ENCODE measurements at regions not wholly inside any gene's neighbourhood (a gene's known extent, or its start where the extent isn't known, plus 50 kb on each side); places are given as distances from the start of the nearest gene placed in this dataset.

GRCh38 chr11:90795746-90796145, 572.9 kb upstream of the CHORDC1 start:
- Histone ChIP-seq H4K20me1 (ENCODE audit: insufficient read depth, low read length) (no peaks in the 10 kb centered on the region), H3K9me2 (replicated peaks; ENCODE audit: insufficient read depth, low read length) (no peaks in the 10 kb centered on the region), H3K79me2 (ENCODE audit: low read length) (no peaks in the 10 kb centered on the region), H3K4me2 (ENCODE audit: low read depth, low read length) (no peak overlapping the region), H3K36me3 (replicated peaks; ENCODE audit: insufficient read depth, low read length) (no peaks in the 10 kb centered on the region), H3K27ac (ENCODE audit: low read length) (no peak overlapping the region), H3F3A (ENCODE audit: insufficient read depth, low read length) (no peaks in the 10 kb centered on the region), H3K9ac (ENCODE audit: low read length) (no peak overlapping the region), H3K9me3 (replicated peaks; ENCODE audit: insufficient read depth, low read length) (no peaks in the 10 kb centered on the region), H3K27me3 (replicated peaks; ENCODE audit: insufficient read depth, low read length) (no peaks in the 10 kb centered on the region), H3K4me1 (ENCODE audit: low read length) (no peaks in the 10 kb centered on the region), H2AFZ (ENCODE audit: low read length) (no peak overlapping the region), H3K4me3 (ENCODE audit: low read length) (no peak overlapping the region)
- no peak for DNase-seq
- TF ChIP-seq CTCF (IDR thresholded peaks at IDR 0.05; ENCODE audit: low read length) (no peak), EZH2phosphoT487 (IDR thresholded peaks at IDR 0.05; ENCODE audit: low read length) (no peak), EZH2 (optimal IDR thresholded peaks at IDR 0.05; ENCODE audit: low read depth, low read length) (no peak)

DNA sequence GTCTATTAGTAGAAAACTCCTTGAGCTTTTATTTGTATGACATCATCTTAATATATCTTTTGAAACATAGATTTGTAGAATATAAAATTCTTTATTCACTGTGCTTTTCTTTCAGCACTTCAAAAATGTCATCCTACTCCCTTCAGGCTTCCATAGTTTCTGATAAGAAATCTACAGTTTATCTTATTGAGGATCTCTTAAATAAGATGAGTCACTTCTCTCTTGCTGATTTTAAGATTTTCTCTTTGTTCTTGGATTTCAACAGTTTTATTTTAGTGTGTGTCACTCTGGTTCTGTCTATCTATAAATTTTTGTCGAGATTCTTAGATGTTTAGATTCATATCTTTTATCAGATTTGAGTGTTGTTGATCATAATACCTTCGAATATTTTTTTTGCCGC, 566.1 kb upstream of the CHORDC1 start:
- no peaks in the 10 kb centered on the region for H3K9me2 ChIP-seq (replicated peaks; ENCODE audit: insufficient read depth, low read length)
- H3K9me3 ChIP-seq (replicated peaks; ENCODE audit: insufficient read depth, low read length) = no peaks in the 10 kb centered on the region
- no peaks in the 10 kb centered on the region for H3F3A ChIP-seq (ENCODE audit: insufficient read depth, low read length)
- no peaks in the 10 kb centered on the region for H3K27me3 ChIP-seq (replicated peaks; ENCODE audit: insufficient read depth, low read length)
- no peak overlapping the region for H3K4me3 ChIP-seq (ENCODE audit: low read length)
- no peaks in the 10 kb centered on the region for H3K79me2 ChIP-seq (ENCODE audit: low read length)
- H3K36me3 ChIP-seq (replicated peaks; ENCODE audit: insufficient read depth, low read length) = no peaks in the 10 kb centered on the region
- no peak overlapping the region for H3K27ac ChIP-seq (ENCODE audit: low read length)
- no peaks in the 10 kb centered on the region for H4K20me1 ChIP-seq (ENCODE audit: insufficient read depth, low read length)
- H3K4me2 ChIP-seq (ENCODE audit: low read depth, low read length) = no peak overlapping the region
- no peaks in the 10 kb centered on the region for H3K4me1 ChIP-seq (ENCODE audit: low read length)
- no peak for DNase-seq
- H2AFZ ChIP-seq (ENCODE audit: low read length) = no peak overlapping the region
- no peak overlapping the region for H3K9ac ChIP-seq (ENCODE audit: low read length)
- TF ChIP-seq EZH2 (optimal IDR thresholded peaks at IDR 0.05; ENCODE audit: low read depth, low read length) = no peak
- no peak for TF ChIP-seq CTCF (IDR thresholded peaks at IDR 0.05; ENCODE audit: low read length)
- no peak for TF ChIP-seq EZH2phosphoT487 (IDR thresholded peaks at IDR 0.05; ENCODE audit: low read length)

- no peak for TF ChIP-seq CTCF (IDR thresholded peaks at IDR 0.05; ENCODE audit: low read length)
- Histone ChIP-seq H3K36me3 (replicated peaks; ENCODE audit: insufficient read depth, low read length) (no peaks in the 10 kb centered on the region), H3F3A (ENCODE audit: insufficient read depth, low read length) (no peaks in the 10 kb centered on the region), H3K79me2 (ENCODE audit: low read length) (no peaks in the 10 kb centered on the region), H3K9me2 (replicated peaks; ENCODE audit: insufficient read depth, low read length) (no peaks in the 10 kb centered on the region), H3K9ac (ENCODE audit: low read length) (no peak overlapping the region), H4K20me1 (ENCODE audit: insufficient read depth, low read length) (no peaks in the 10 kb centered on the region), H2AFZ (ENCODE audit: low read length) (no peak overlapping the region), H3K4me2 (ENCODE audit: low read depth, low read length) (no peak overlapping the region), H3K4me3 (ENCODE audit: low read length) (no peak overlapping the region), H3K4me1 (ENCODE audit: low read length) (no peaks in the 10 kb centered on the region), H3K27me3 (replicated peaks; ENCODE audit: insufficient read depth, low read length) (no peaks in the 10 kb centered on the region), H3K27ac (ENCODE audit: low read length) (no peak overlapping the region), H3K9me3 (replicated peaks; ENCODE audit: insufficient read depth, low read length) (no peaks in the 10 kb centered on the region)
- DNase-seq = no peak
Measured at GRCh38 chr11:90784241-90784814, 561.5 kb upstream of the CHORDC1 start.
